HepG2 (cell line): ENCODE measurements at regions not wholly inside any gene's neighbourhood (a gene's known extent, or its start where the extent isn't known, plus 50 kb on each side); places are given as distances from the start of the nearest gene placed in this dataset.

Source experiments
- FOSL2 ChIP-seq: sonication (generic); formaldehyde crosslinking; IDR thresholded peaks from 2 replicates; pipeline ENCODE4 v1.4.0; 2020; ENCODE audit warnings: missing genetic modification reagents
- ZNF777 ChIP-seq: sonication (generic); formaldehyde crosslinking; IDR thresholded peaks from 2 replicates; pipeline ENCODE4 v1.4.0; 2020; ENCODE audit warnings: missing genetic modification reagents
- ZNF792 ChIP-seq: IDR thresholded peaks from 2 replicates; pipeline ENCODE4 v1.6.1; 2016
- TF ChIP-seq, protein P1 (sequence below), 2 experiments: IDR thresholded peaks; 2 replicates each; pipeline ENCODE4 v1.6.1; 2011 to 2012; ENCODE audit warnings: low read length in 2 of 2, borderline replicate concordance in 1 of 2, low read depth in 1 of 2, mild to moderate bottlenecking in 1 of 2, moderate library complexity in 1 of 2

DNA sequence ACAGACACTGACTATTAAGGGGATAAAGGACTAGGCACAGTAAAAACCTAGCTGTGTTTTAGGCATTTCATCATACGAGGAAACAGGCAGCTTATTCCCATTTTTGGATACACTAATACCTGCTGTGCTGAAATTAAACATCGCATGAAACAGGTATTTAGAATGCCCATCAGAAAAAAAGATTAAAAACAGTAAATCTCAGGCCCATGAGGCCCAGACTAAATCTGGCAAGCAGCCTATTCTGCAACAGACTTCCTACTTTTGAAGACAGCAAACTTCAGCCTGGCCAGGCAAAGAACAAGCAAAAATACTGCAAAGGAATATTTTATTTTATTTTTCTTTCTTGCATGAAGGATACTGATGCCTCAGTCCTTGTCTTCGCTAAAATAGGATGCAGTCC, 240.2 kb downstream of the LMO4 start:
- TF ChIP-seq ZNF777 (no peak), ZNF792 (CRISPR knock-in tag) (no peak), FOSL2 (CRISPR knock-in tag) (no peak)
- TF ChIP-seq, protein P1, sequence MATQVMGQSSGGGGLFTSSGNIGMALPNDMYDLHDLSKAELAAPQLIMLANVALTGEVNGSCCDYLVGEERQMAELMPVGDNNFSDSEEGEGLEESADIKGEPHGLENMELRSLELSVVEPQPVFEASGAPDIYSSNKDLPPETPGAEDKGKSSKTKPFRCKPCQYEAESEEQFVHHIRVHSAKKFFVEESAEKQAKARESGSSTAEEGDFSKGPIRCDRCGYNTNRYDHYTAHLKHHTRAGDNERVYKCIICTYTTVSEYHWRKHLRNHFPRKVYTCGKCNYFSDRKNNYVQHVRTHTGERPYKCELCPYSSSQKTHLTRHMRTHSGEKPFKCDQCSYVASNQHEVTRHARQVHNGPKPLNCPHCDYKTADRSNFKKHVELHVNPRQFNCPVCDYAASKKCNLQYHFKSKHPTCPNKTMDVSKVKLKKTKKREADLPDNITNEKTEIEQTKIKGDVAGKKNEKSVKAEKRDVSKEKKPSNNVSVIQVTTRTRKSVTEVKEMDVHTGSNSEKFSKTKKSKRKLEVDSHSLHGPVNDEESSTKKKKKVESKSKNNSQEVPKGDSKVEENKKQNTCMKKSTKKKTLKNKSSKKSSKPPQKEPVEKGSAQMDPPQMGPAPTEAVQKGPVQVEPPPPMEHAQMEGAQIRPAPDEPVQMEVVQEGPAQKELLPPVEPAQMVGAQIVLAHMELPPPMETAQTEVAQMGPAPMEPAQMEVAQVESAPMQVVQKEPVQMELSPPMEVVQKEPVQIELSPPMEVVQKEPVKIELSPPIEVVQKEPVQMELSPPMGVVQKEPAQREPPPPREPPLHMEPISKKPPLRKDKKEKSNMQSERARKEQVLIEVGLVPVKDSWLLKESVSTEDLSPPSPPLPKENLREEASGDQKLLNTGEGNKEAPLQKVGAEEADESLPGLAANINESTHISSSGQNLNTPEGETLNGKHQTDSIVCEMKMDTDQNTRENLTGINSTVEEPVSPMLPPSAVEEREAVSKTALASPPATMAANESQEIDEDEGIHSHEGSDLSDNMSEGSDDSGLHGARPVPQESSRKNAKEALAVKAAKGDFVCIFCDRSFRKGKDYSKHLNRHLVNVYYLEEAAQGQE (IDR thresholded peaks at IDR 0.05; ENCODE audit: borderline replicate concordance in 1 of 2, low read depth in 1 of 2, low read length in 2 of 2) = no peak
